Left forelimb (tissue), 1 donor: ENCODE measurements at regions not wholly inside any gene's neighbourhood (a gene's known extent, or its start where the extent isn't known, plus 50 kb on each side); places are given as distances from the start of the nearest gene placed in this dataset.
A peak's percentile ranks its signal among the peaks of the same experiment; 100 is the strongest.
"Not testable (repeated sequence)": the region's sequence is repeated elsewhere in the genome, so short reads cannot be mapped to it uniquely, and the experiment has no call there.

Source experiments
- DNase-seq: peaks from one replicate; pipeline ENCODE4 v3.0.0-alpha.2; 2018; ENCODE audit warnings: low spot score

DNA sequence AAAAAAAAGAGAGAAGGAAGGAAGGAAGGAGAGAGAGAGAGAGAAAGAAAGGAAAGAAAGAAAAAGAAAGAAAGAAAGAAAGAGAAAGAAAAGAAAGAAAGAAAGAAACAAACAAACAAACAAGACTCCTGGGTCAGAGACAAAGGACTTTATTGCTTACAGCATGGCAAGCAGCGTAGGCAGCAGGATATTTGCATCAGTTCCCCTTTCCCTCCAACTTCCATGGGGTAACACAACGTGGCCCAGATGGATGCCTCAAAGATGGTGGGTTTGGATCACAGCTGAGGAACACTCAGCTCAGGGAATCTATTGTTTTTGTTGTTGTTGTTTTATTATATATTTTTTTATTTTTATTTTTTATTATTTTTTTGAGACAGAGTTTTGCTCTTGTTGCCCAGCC, 128.5 kb upstream of the VKORC1L1 start:
- no peak for DNase-seq

DNA sequence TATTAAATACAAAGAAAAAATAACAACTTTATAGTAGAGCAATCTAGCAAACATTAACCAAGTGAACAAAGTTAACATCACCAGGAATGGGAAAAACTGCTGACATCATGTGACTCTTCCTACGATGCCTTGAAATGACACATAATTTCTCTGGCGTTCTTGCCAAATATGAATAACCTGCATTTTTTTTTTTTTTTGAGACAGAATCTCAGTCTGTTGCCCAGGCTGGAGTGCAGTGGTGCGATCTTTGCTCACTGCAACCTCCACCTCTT, 126.5 kb upstream of the VKORC1L1 start:
- no peak for DNase-seq

DNA sequence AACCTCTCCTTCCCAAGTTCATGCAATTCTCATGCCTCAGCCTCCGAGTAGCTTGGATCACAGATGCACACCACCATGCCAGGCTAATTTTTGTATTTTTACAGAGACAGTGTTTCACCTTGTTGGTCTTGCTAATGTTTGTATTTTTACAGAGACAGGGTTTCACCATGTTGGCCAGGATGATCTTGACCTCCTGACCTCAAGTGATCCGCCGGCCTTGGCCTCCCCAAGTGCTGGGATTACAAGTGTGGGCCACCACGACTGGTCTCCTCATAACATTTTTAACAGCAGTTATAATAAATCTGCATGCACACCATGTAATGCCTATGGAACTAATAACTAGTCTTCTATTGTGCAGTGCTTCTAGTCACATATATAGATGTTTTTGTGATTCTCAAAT, 123.8 kb upstream of the VKORC1L1 start:
- no peak for DNase-seq

DNA sequence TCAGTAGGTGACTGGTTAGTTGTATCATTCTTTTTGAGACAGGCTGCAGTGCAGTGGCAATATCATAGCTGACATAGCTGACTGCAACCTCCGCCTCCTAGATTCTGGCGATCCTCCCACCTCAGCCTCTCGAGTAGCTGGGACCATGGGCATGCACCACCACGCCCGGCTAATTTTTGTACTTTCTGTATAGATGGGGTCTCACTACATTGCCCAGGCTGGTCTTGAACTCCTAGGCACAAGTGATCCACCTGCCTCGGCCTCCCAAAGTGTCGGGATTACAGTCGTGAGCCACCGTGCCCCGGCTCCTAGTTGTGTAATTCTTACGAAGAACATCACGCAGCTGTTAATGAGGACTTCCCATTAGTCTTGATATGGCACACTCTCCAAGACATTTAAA, 123.4 kb upstream of the VKORC1L1 start:
- no peak for DNase-seq

DNA sequence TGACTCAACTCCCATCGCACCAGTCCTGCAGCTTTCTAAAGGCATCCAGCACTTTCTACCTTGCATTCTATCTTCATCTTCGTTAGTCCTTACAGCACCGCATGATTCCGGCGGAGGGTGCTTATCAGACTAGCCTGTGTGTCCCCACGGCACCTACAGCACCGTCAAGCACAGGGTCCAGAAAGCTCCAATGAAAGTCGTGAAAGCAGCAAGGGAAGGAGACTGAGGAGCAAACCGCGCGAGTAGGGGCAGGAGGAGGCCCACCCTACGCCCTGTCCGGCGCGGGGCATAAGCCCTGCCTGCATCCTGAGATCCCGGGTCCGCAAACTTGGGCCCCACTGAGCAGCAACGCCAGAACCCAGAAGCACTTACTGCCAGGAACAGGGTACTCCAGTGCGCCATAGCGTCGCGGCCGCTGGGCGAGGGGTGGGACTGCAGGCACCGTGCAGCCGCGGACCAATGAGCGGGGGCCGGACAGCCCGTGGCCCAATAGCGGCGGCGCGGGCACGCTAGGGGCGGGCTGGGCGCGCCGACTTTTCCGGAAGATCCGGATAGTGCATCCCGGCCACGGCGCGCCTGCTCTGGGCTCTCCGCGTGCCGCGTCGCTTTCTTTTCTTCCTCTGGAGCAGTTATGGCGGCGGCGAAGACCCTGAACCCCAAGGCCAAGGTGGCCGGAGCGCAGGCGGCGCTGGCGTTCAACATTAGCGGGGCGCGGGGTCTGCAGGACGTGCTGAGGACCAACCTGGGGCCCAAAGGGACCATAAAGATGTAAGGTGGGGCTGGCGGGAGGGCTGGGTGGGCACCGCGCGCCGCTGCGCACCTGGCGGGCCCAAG, 122.1 kb upstream of the VKORC1L1 start:
- peak; percentile 92 for DNase-seq

DNA sequence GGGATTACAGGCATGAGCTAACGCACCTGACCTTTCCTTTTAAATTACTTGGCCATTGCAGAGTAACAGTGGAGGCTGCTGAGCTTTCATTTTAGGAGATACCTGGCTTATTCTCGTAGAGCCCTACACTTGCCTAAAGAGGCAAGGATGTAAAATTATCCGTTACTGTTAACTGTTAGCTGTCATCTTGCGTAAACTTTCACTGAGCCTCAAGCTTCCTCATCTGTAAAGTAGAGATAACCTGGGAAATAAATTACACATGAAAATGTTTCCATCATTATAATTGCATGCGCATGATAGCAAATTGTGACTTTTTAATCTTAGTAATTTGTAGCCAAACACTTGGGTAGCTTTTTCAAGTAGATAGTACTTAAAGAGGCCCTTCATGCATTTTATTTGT, 118.8 kb upstream of the VKORC1L1 start:
- DNase-seq: not testable (repeated sequence)

DNA sequence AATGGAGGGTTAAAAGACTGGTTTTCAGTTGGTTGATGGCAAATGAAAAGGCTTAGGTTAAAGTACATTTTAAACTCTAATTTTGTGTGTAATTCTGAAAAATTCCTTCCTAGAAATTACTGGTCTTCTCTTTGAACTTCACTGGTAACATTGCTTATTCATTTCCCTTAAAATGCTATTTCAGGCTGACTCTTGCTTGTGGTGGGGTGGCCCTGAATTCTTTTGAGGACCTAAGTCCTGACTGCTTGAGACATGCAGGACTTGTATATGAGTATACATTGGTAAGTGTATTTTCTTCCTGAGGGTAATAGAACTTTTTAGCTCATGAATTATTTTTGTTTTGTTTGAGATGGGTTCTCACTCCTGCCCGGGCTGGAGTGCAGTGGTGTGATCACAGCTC, 113.9 kb upstream of the VKORC1L1 start:
- DNase-seq: not testable (repeated sequence)

DNA sequence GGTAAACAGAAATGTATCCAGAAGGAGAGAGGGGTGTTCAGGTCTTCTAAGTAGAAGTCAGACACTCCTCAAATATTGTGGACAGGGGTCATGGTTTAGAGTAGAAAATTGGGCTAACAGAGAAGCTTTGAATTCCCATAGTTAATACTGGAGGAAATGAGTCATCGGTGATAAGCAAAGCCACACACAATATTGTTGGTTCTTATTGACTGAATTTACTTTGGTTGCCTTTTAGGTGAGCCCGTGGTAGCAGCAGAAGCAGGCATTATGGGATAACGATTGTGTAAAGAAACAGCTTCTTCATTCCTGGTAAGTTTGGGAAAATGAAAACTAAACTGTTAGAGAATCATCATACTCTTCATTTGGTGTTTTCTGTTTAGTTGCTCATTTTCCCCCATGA, 110.2 kb upstream of the VKORC1L1 start:
- not testable (repeated sequence) for DNase-seq

DNA sequence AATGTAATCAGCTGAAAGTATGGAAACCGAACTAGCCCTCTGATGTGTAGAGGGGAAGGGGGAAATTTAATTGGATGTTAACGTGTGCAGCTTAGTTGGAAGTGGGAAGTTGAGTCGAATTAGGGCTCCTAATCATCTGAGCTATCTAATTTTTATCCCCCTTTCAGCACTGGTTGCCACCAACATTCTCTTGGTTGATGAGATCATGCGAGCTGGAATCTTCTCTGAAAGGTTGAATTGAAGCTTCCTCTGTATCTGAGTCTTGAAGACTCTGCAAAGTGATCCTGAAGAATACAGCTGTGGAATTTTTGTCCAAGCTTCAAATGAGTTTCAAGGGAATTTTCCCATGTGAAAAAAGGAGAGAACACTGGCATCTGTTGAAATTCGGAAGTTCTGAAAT, 109.8 kb upstream of the VKORC1L1 start:
- DNase-seq: not testable (repeated sequence)

DNA sequence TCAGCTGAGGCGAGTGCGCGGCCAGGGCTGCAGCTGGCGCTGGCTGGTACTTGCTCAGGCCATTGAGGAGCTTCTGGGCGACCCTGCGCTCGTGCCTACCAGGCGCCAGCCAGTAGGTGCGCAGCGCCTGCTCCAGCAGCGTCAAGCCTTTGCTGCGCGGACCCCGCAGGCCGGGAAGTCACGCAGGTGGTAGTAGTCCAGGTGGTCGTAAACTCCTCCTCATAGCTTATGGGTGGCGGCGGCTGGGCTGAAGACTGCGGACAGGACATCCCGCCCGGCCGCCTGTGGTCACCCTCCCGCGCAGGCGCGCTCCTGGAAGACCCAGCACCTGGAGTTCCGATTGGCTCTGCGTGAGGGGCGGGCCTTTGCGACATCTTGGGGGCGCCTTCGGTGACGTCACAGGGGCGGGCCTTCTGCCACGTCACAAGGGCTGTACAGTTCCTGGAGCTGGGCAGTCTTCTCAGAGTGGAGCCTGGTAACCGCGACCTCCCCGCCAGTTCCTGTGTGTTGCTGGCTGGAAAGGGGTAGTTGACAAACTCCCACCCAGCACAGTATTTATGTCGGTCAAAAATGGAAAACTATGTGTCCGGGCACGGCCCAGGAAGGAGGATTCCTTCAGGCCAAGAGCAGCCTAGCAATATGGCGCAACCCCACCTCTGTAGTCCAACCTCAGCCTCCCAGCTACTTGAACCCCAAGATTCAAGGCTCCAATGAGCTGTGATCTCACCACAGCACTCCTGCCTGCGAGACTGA, 102.2 kb upstream of the VKORC1L1 start:
- DNase-seq: peak; percentile 95

DNA sequence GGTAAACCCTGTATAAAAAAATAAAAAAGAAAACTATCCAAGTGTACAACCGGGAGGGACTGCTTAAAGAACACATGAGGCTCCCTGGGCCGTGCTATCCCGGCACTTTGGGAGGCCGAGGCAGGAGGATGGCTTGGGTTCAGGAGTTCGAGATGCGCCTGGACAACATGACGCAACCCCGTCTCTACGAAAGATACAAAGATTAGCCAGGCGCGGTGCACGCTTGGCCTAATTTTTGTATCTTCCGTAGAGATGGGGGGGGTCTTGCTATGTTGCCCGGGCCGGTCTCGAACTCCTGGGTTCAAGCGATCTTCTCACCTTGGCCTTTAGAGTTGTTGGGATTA, 101.7 kb upstream of the VKORC1L1 start:
- DNase-seq: not testable (repeated sequence)

DNA sequence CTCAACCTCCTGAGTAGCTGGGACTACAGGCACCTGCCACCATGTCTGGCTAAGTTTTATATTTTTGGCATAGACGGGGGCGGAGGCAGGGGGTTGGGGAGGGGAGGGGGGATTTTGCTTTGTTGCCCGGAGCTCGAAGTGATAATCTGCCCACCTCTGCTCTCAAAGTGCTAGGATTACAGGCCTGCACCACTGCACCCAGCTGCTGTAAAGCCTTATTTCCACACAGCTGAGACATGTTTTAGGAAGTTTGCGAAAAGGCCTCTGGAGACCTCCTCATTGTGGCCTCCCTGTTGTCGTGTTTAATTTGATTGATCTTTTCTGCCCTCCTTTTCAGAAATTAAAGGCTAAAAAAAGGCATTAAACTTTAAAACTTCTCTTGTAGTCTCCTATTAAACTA, 96.2 kb upstream of the VKORC1L1 start:
- not testable (repeated sequence) for DNase-seq

DNA sequence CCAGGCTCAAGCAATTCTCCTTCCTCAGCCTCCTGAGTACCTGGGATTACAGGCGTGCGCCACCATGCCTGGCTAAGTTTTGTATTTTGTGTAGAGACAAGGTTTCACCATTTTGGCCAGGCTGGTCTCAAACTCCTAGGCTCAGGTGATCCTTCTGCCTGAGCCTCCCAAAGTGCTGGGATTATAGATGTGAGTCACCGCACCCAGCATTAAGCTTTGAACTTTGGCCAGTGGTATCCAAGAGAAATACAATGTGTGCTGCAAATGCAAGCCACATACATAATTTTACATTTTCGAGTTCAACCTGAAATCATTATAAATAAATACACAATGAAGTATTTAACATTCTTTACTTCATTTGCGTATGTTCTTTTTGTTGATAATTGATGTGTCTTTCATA, 82.9 kb upstream of the VKORC1L1 start:
- not testable (repeated sequence) for DNase-seq

DNA sequence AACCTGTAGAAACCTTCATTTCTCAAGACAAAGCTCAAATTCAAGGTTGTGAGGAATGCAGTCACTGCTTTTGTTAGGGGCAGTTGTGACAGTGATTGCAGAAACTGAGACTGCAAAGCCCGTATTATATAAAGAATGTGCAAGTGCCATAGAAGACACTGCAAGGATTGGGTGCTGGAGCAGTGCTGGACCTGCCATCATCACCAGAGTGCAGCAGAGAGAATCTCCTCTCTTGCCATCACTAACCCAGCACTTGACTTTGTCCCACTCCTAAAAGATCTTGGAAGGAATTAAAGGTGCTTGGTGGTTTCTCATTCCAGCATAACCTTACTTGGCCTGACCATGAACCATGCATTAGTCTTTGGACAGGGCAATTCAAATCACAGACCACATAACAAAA, 81.1 kb upstream of the VKORC1L1 start:
- not testable (repeated sequence) for DNase-seq

DNA sequence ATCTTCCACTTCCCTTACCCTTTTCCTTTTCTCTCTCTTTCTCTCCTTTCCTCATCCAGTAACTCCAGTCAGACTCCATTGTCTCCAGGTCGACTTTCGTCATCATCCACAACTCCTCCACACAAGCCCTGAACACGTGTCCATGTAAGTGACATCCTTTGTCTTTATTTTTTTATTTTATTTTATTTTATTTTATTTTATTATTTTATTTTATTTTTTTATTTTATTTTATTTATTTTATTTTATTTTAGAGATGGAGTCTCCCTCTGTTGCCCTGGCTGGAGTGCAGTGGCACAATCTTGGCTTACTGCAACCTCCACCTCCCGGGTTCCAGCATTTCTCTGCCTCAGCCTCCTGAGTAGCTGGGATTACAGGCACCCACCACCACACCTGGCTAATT, 80.1 kb upstream of the VKORC1L1 start:
- DNase-seq: not testable (repeated sequence)

DNA sequence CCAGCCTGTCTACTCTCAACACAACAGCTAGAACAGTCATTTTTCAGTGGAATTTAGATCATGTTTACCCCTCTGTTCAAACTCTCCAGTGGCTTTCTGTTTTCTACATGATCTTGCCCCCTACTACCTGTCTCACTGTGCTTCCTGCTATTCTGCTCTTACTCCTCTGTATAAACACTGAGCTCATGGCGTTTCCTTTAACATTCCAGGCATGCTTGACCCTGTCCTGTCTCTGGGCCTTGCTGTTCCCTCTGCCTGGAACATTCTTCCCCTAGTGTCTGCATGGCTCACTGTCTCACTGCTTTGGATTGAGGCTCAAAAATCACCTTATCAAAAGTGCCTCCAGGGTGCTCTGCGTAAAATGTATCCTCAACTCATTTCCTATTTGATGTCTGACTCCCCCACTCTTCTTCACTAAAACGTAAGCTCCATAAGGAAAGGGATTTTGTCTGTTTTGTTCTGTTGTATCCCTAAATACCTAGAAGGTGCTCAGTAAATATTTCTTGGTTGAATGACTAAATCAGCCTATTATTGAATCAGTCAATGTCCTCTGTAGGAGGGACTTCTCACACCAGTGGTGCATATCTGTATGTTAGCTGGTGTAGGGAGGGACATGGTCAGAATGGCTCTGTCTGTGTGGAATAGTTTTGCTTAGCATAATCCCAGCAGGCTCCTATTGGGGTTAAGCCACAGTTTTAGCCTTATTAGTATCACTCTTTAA, 78.0 kb upstream of the VKORC1L1 start:
- not testable (repeated sequence) for DNase-seq

DNA sequence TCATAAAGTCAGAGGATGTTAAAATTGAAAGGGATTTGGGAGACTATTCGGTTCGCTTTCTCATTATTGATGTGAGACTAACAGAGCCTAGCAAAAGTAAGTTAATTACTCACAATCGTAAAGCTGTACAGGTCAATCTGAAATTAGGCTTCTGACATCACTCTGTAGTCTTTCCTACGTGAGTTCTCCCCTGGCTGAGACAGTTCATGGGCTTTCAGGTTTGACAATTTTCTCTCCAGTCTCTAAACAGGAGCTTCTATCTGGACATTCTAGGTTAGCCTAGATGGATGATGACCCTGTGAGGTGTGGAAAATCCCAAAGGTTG, 77.5 kb upstream of the VKORC1L1 start:
- not testable (repeated sequence) for DNase-seq

DNA sequence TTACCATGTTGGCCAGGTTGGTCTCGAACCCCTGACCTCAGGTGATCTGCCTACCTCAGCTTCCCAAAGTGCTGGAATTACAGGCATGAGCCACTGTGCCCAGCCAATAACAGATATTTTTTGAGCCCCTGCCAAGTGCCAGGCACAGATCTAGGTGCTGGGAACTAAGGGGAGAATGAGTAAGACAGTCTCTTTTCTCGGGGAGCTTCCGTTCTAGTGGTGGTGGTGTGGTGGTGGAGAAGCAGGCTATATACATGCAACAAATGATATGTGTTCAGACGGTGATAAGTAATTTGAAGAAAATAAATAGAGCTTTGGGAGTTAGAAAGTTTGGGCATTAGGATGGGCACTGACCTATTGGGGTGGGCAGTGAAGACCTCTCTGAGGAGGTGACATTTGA, 76.7 kb upstream of the VKORC1L1 start:
- DNase-seq: no peak

DNA sequence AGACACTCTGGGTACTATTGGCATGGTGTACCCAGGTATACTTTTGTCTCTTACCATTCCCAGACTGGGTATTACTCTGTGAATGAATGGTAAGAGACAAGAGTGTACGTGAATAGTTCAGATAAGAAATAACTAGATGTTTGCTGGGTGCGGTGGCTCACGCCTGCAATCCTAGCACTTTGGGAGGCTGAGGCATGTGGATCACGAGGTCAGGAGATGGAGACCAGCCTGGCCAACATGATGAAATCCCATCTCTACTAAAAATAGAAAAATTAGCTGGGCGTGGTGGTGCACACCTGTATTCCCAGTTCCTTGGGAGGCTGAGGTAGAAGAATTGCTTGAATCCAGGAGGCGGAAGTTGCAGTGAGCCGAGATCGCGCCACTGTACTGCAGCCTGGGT, 75.8 kb upstream of the VKORC1L1 start:
- not testable (repeated sequence) for DNase-seq

DNA sequence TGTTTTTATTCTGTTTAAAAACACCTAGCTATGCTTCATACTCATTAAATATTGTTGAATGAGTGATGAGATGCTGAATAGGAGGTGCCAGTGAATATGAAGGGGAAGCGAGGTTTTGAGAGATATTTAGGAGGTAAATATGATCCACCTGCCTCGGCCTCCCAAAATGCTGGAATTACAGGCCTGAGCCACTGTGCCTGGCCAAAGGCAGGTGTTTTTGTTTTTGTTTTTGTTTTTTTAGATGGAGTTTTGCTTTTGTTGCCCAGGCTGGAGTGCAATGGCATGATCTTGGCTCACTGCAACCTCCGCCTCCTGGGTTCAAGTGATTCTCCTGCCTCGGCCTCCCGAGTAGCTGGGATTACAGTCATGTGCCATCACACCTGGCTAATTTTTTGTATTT, 75.3 kb upstream of the VKORC1L1 start:
- not testable (repeated sequence) for DNase-seq

DNA sequence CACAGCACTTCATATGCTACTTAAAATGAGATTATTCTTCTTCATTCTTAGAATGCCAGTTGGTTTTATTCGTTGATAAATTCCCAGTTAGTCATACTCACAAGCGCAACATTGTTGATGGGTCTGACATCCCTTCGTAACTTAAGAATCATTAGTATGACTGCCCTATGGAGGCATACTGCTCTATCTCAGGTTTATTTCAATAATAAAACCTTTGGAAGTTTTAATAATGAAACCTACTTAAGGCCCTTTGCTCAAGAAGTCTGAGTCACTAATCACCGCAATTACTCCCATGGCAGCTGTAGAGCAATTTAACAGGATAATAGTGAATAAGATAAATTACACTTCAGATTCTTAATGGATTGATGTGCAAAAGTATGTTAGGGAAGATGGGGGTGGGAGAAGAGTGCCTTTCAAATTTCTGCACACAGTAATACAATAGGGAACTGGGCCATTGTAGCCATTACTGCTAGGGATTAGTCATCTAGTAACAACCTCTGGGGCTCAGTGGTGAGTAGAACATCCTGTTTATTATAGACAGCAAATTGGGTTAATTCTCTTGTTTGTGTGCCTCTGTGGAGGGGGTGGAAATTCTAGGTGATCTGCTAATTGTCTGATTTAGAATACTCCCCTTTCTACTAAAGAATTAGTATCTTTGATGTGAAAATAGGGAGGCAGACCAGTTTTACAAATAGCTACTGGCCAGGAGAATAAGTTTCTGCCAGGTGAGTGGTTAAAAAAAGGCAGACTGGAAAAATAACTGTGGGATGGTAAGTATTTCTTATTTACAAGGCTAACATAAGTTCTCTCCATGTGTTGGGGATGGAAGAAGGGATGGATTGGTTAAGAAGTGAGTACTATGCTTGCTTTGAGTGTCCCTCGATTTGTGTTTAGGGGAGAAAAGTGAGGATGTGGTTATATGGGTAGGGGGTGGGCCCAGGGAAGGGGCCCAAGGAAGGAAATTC, 74.5 kb upstream of the VKORC1L1 start:
- DNase-seq: no peak

DNA sequence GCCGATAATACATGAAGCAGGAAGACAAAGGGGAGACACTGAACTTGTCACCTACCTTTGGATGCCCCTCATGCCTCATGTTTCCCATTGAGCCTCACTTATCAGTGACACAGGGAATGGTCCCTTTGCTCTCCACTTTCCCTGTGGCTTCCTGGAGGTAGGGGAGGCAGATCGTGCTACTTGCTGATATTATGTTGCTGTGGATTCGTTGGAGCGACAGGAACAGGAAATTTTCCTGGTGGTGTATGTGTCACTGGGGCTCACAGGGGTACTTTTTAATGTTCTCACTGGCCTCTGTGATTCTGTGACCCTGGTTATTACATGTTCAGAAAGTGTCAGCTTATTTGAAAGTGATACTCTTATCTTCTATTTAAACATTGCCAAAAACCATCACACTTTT, 72.7 kb upstream of the VKORC1L1 start:
- not testable (repeated sequence) for DNase-seq
